ENCODE measurements at regions not wholly inside any gene's neighbourhood (a gene's known extent, or its start where the extent isn't known, plus 50 kb on each side); places are given as distances from the start of the nearest gene placed in this dataset.

DNA sequence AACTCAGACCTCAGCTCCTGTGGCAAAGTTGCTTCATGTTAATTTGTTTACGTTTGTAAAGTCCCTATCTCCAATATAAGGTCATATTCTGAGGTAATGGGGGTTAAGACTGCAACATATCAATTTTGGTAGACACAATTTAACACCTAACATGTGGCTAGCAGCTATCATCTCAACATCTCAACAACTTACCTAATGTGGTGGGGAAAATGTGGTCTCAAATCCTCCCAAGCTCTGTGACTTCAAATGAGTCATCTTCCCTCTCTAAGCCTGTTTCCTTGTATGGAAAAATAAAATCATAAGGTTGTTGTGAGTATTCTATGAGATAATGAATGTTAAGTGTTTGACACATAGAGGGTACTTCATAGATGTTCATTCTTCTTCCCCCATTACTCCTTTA lies 443.3 kb downstream of the CDK5RAP2 start:
- no peak for DNase-seq (ENCODE audit: low read depth in 4 of 6, low spot score in 6 of 6)
- H3K4me1 ChIP-seq (ENCODE audit: control insufficient read depth, insufficient read depth, low read length), result no peaks in the 10 kb centered on the region
- no peak overlapping the region for H3K27ac ChIP-seq (ENCODE audit: low read depth, low read length)
- H3K27me3 ChIP-seq (ENCODE audit: control insufficient read depth, insufficient read depth, low read length), result no peaks in the 10 kb centered on the region
- H3K9me3 ChIP-seq (ENCODE audit: control insufficient read depth, insufficient read depth, low read length), result peaks cover 2% of the 10 kb centered on the region
- H3K4me3 ChIP-seq (ENCODE audit: low read depth, low read length), result no peak overlapping the region
- WGBS (ENCODE audit: insufficient coverage), result no CpG with 5 or more reads among the region's 1 CpG
- no peaks in the 10 kb centered on the region for H3K36me3 ChIP-seq (ENCODE audit: control insufficient read depth, insufficient read depth, low read length)

DNA sequence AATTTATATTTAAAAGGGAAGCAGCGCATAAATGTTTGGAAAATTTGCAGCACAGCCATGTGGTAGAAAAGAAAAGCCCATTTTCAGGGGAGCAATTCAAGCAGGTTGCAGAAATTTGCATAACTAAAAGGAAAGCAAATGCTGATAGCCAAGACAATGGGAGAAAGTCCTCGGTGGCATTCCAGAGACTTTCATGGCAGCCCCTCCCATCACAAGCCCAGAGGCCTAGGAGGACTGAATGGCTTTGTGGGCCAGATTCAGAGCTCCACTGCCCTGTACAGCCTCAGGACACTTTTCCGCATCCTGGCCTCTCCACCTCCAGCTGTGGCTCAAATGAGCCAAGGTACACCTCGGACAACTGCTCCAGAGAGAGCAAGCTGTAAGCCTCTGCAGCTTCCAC lies 462.9 kb downstream of the CDK5RAP2 start:
- H3K9me3 ChIP-seq (ENCODE audit: control insufficient read depth, insufficient read depth, low read length), result no peaks in the 10 kb centered on the region
- no peak overlapping the region for H3K27ac ChIP-seq (ENCODE audit: low read depth, low read length)
- DNase-seq (ENCODE audit: low read depth in 4 of 6, low spot score in 6 of 6), result no peak
- H3K4me1 ChIP-seq (ENCODE audit: control insufficient read depth, insufficient read depth, low read length), result no peaks in the 10 kb centered on the region
- H3K36me3 ChIP-seq (ENCODE audit: control insufficient read depth, insufficient read depth, low read length), result no peaks in the 10 kb centered on the region
- no peaks in the 10 kb centered on the region for H3K27me3 ChIP-seq (ENCODE audit: control insufficient read depth, insufficient read depth, low read length)
- WGBS (ENCODE audit: insufficient coverage), result 83% methylated on average over 4 of the region's 4 CpGs
- no peak overlapping the region for H3K4me3 ChIP-seq (ENCODE audit: low read depth, low read length)

DNA sequence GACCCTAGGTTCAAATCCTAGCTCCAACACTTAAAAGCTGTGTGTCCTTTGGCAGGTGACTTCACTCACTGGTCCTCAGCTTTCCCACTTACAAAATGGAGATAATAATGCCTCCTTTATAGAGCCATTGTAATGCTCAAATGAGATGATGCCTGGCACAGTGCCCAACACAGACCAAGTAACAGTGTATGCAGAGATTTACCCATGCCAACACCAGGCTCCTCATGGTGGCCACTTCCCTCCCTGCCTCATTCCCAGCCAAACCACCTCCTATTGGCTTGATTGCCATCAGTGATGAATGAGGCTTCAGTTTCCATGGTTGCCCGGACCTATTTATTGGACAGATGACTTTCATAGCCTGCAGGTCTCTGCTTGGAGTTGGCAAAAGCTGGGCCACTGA lies 469.4 kb downstream of the CDK5RAP2 start:
- H3K36me3 ChIP-seq (ENCODE audit: control insufficient read depth, insufficient read depth, low read length), result no peaks in the 10 kb centered on the region
- peak in 2 of 6 donors; percentile 13 to 51 for DNase-seq (ENCODE audit: low read depth in 4 of 6, low spot score in 6 of 6)
- H3K9me3 ChIP-seq (ENCODE audit: control insufficient read depth, insufficient read depth, low read length), result no peaks in the 10 kb centered on the region
- WGBS (ENCODE audit: insufficient coverage), result no CpG with 5 or more reads among the region's 1 CpG
- no peaks in the 10 kb centered on the region for H3K4me1 ChIP-seq (ENCODE audit: control insufficient read depth, insufficient read depth, low read length)
- H3K4me3 ChIP-seq (ENCODE audit: low read depth, low read length), result no peak overlapping the region
- no peaks in the 10 kb centered on the region for H3K27me3 ChIP-seq (ENCODE audit: control insufficient read depth, insufficient read depth, low read length)
- no peak overlapping the region for H3K27ac ChIP-seq (ENCODE audit: low read depth, low read length)

DNA sequence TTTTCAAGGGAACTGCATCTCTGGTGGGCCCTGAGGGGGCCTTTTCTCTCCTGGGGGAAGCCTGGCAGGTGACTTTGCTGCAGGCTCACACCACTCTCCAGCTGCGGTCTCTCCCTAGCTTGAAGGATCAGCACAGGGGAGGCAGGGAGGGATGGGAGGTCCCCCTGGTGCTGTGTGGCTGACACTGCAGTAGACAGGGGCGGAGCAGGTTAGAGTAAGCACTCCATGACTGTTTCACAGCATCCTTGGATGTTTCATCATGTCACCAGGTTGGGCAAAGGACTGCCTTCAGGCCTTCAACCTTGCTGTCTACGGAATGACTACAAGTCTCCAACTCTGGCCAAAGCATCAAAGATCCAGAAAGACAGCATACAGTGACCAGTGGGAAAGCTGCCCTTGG lies 470.7 kb downstream of the CDK5RAP2 start:
- H3K9me3 ChIP-seq (ENCODE audit: control insufficient read depth, insufficient read depth, low read length), result no peaks in the 10 kb centered on the region
- no peaks in the 10 kb centered on the region for H3K27me3 ChIP-seq (ENCODE audit: control insufficient read depth, insufficient read depth, low read length)
- no peak overlapping the region for H3K4me3 ChIP-seq (ENCODE audit: low read depth, low read length)
- H3K27ac ChIP-seq (ENCODE audit: low read depth, low read length), result no peak overlapping the region
- DNase-seq (ENCODE audit: low read depth in 4 of 6, low spot score in 6 of 6), result no peak
- 76% methylated on average over 3 of the region's 3 CpGs for WGBS (ENCODE audit: insufficient coverage)
- no peaks in the 10 kb centered on the region for H3K4me1 ChIP-seq (ENCODE audit: control insufficient read depth, insufficient read depth, low read length)
- no peaks in the 10 kb centered on the region for H3K36me3 ChIP-seq (ENCODE audit: control insufficient read depth, insufficient read depth, low read length)

DNA sequence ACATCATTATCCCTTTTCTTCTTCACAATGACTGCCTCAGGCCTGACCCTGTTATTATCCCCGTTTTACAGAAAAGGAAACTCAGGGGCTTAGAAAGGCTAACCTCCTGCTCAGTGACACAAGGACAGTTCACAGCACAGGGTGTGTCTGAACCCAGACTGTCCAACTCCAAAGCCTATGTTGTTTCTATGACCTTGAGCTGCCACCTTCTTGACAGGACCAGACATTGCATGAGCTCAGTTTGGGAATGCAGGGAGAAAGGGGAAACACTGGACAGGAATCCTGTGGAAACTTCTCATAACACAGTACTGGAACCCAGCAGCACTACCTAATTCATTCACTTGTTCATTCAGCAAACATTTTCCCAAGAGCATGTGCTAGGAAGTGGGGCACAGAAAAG lies 472.8 kb downstream of the CDK5RAP2 start:
- no peaks in the 10 kb centered on the region for H3K27me3 ChIP-seq (ENCODE audit: control insufficient read depth, insufficient read depth, low read length)
- H3K4me1 ChIP-seq (ENCODE audit: control insufficient read depth, insufficient read depth, low read length), result no peaks in the 10 kb centered on the region
- no peak for DNase-seq (ENCODE audit: low read depth in 4 of 6, low spot score in 6 of 6)
- no peaks in the 10 kb centered on the region for H3K36me3 ChIP-seq (ENCODE audit: control insufficient read depth, insufficient read depth, low read length)
- no peaks in the 10 kb centered on the region for H3K9me3 ChIP-seq (ENCODE audit: control insufficient read depth, insufficient read depth, low read length)
- WGBS (ENCODE audit: insufficient coverage), result 73% methylated on average over 1 of the region's 1 CpG
- no peak overlapping the region for H3K4me3 ChIP-seq (ENCODE audit: low read depth, low read length)
- H3K27ac ChIP-seq (ENCODE audit: low read depth, low read length), result no peak overlapping the region

DNA sequence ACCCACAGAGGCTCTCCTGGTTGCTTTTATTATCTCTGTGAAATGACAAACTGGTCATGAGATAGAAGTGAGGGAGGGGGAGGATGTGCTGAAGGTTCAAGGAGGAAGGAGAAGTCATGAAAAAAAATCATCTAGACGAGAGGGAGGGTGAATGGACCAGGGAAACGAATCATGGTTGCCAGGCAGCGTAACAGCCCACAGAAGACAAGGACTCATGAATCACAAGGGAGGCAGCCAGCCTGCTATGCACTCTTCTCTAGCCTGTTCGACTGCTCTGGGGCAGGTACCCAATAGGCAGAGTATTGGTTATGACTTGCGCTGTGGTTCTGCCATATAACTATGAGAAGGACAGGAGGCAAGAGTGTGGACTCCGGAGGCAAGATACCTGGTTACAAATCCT lies 475.2 kb downstream of the CDK5RAP2 start:
- WGBS (ENCODE audit: insufficient coverage), result 55% methylated on average over 6 of the region's 6 CpGs
- Histone ChIP-seq H3K36me3 (ENCODE audit: control insufficient read depth, insufficient read depth, low read length) (no peaks in the 10 kb centered on the region), H3K4me3 (ENCODE audit: low read depth, low read length) (no peak overlapping the region), H3K27ac (ENCODE audit: low read depth, low read length) (no peak overlapping the region), H3K4me1 (ENCODE audit: control insufficient read depth, insufficient read depth, low read length) (no peaks in the 10 kb centered on the region), H3K9me3 (ENCODE audit: control insufficient read depth, insufficient read depth, low read length) (no peaks in the 10 kb centered on the region), H3K27me3 (ENCODE audit: control insufficient read depth, insufficient read depth, low read length) (no peaks in the 10 kb centered on the region)
- DNase-seq (ENCODE audit: low read depth in 4 of 6, low spot score in 6 of 6), result peak in 1 of 6 donors; percentile 43

DNA sequence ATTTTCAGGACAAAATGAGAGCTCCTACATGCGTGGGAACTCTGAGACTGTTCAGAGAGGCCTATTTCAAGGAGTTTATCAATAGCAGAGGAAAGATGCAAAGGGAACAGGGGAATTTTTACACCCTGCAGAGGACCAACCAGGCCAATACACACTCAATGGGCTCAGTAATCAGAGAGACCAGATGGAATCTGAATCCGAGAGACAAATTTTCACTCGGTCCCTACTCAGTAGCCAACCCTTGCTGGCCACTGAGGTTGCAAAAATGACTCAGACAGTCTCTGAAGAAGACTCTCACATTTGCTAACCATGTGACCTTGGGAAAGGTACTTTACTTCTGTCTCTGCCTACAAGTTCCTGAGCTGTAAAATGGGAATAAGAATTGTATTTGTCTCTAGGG lies 479.4 kb downstream of the CDK5RAP2 start:
- Histone ChIP-seq H3K4me3 (ENCODE audit: low read depth, low read length) (no peak overlapping the region), H3K27me3 (ENCODE audit: control insufficient read depth, insufficient read depth, low read length) (no peaks in the 10 kb centered on the region), H3K36me3 (ENCODE audit: control insufficient read depth, insufficient read depth, low read length) (no peaks in the 10 kb centered on the region), H3K4me1 (ENCODE audit: control insufficient read depth, insufficient read depth, low read length) (no peaks in the 10 kb centered on the region), H3K27ac (ENCODE audit: low read depth, low read length) (no peak overlapping the region), H3K9me3 (ENCODE audit: control insufficient read depth, insufficient read depth, low read length) (no peaks in the 10 kb centered on the region)
- DNase-seq (ENCODE audit: low read depth in 4 of 6, low spot score in 6 of 6), result no peak
- WGBS (ENCODE audit: insufficient coverage), result 92% methylated on average over 2 of the region's 3 CpGs

DNA sequence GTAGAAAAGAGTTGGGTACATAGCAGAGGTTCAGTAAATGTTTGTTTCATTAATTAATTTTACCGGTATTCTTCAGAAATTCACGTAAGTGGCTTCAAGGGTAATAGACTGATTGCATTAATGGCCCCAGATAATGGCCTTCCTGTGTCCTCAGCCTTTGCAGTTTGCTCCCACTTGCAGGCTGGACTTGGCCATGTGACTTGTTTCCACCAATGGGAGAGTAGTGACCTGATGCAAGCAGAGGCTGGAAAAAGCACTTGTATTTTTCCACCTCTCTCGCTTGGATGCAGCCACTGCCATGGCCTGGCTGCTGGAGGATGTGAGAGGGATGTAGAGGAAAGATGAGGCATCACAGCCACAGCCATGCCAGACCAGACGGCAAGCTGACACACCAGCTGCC lies 480.9 kb downstream of the CDK5RAP2 start:
- 84% methylated on average over 2 of the region's 4 CpGs for WGBS (ENCODE audit: insufficient coverage)
- H3K9me3 ChIP-seq (ENCODE audit: control insufficient read depth, insufficient read depth, low read length), result no peaks in the 10 kb centered on the region
- no peaks in the 10 kb centered on the region for H3K36me3 ChIP-seq (ENCODE audit: control insufficient read depth, insufficient read depth, low read length)
- H3K27me3 ChIP-seq (ENCODE audit: control insufficient read depth, insufficient read depth, low read length), result no peaks in the 10 kb centered on the region
- no peak overlapping the region for H3K27ac ChIP-seq (ENCODE audit: low read depth, low read length)
- H3K4me3 ChIP-seq (ENCODE audit: low read depth, low read length), result no peak overlapping the region
- DNase-seq (ENCODE audit: low read depth in 4 of 6, low spot score in 6 of 6), result no peak
- H3K4me1 ChIP-seq (ENCODE audit: control insufficient read depth, insufficient read depth, low read length), result no peaks in the 10 kb centered on the region

DNA sequence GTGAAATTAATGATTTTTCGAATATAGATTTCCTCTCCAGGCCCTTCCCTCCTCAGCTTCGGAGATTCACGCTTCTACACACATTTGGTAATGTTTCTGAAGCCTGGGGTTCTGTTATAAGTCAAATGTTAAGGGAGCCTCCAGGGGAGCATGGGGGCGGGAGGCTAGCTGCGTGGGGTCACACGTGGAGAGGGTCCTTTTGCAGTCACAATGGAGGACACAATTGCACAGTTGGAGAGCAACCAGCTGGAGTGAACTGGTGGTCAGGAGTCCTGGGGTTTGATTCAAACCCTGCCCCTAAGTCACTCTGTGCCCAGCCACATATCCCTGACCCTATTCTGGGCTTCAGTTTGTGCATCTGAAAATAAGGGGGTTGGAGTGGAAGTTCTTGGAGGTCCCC lies 481.4 kb downstream of the CDK5RAP2 start:
- no peaks in the 10 kb centered on the region for H3K27me3 ChIP-seq (ENCODE audit: control insufficient read depth, insufficient read depth, low read length)
- no peaks in the 10 kb centered on the region for H3K9me3 ChIP-seq (ENCODE audit: control insufficient read depth, insufficient read depth, low read length)
- DNase-seq (ENCODE audit: low read depth in 4 of 6, low spot score in 6 of 6), result no peak
- no peak overlapping the region for H3K4me3 ChIP-seq (ENCODE audit: low read depth, low read length)
- 27% methylated on average over 3 of the region's 6 CpGs for WGBS (ENCODE audit: insufficient coverage)
- H3K36me3 ChIP-seq (ENCODE audit: control insufficient read depth, insufficient read depth, low read length), result no peaks in the 10 kb centered on the region
- H3K27ac ChIP-seq (ENCODE audit: low read depth, low read length), result no peak overlapping the region
- H3K4me1 ChIP-seq (ENCODE audit: control insufficient read depth, insufficient read depth, low read length), result no peaks in the 10 kb centered on the region

DNA sequence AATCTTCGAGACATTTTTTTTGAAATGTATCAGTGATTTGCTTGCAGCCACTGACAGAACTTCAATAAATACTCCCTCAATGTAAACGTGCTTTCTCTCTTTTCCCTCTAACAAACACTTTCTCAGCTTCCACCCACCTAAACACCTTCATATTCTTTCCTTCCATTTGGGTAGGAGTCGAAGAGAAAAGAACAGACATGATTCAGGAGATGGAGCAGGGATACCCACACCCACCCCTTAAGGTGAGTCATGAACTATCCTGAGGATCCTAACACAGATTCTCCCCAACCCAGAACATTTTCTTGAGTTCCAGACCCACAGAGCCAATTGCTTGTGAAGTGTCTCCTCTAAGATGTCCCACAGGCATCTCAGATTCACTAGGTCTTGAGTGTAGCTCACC lies 488.8 kb downstream of the CDK5RAP2 start:
- Histone ChIP-seq H3K36me3 (ENCODE audit: control insufficient read depth, insufficient read depth, low read length) (no peaks in the 10 kb centered on the region), H3K4me3 (ENCODE audit: low read depth, low read length) (no peak overlapping the region), H3K9me3 (ENCODE audit: control insufficient read depth, insufficient read depth, low read length) (no peaks in the 10 kb centered on the region), H3K27ac (ENCODE audit: low read depth, low read length) (no peak overlapping the region), H3K27me3 (ENCODE audit: control insufficient read depth, insufficient read depth, low read length) (no peaks in the 10 kb centered on the region), H3K4me1 (ENCODE audit: control insufficient read depth, insufficient read depth, low read length) (no peaks in the 10 kb centered on the region)
- no peak for DNase-seq (ENCODE audit: low read depth in 4 of 6, low spot score in 6 of 6)
- 60% methylated on average over 1 of the region's 3 CpGs for WGBS (ENCODE audit: insufficient coverage)

Measured in spinal cord (tissue), 9 donors.